Heart right ventricle (tissue), 16 donors: ENCODE measurements at regions not wholly inside any gene's neighbourhood (a gene's known extent, or its start where the extent isn't known, plus 50 kb on each side); places are given as distances from the start of the nearest gene placed in this dataset.

Experiments
- ATAC-seq, 8 donors: fragments of 200-7000 bp; cut with Tn5 transposase; one replicate each; pipeline ENCODE4 v1.9.1; 2020; ENCODE audit warnings: mild to moderate bottlenecking in 8 of 8, moderate library complexity in 8 of 8, moderate number of reproducible peaks in 1 of 8
- DNase-seq, 2 donors: peaks; one replicate each; pipeline ENCODE4 v3.0.0-alpha.2; 2020
- H3K27ac ChIP-seq, 10 donors: fragments of 200-600 bp; sonication (generic) in 2 of 10; one replicate each; pipeline versions ENCODE4 v1.5.0 to v1.8.0; 2020 to 2022; ENCODE audit warnings: mild to moderate bottlenecking in 3 of 10
- H3K27me3 ChIP-seq, 7 donors: fragments of 200-600 bp; one replicate each; pipeline ENCODE4 v1.8.0; 2021 to 2022; ENCODE audit warnings: mild to moderate bottlenecking in 2 of 7
- H3K36me3 ChIP-seq, 9 donors: fragments of 200-600 bp; sonication (generic) in 1 of 9; one replicate each; pipeline versions ENCODE4 v1.5.0 to v1.8.0; 2020 to 2022; ENCODE audit warnings: mild to moderate bottlenecking in 2 of 9
- H3K4me1 ChIP-seq, 9 donors: fragments of 200-600 bp; sonication (generic) in 1 of 9; one replicate each; pipeline versions ENCODE4 v1.5.0 to v1.8.0; 2020 to 2022; ENCODE audit warnings: mild to moderate bottlenecking in 4 of 9
- H3K4me3 ChIP-seq, 10 donors: fragments of 200-600 bp; sonication (generic) in 2 of 10; one replicate each; pipeline versions ENCODE4 v1.5.0 to v1.8.0; 2020 to 2022; ENCODE audit warnings: mild to moderate bottlenecking in 7 of 10, moderate library complexity in 2 of 10
- H3K9me3 ChIP-seq, 11 donors: fragments of 200-600 bp in 10 of 11; sonication (generic) in 2 of 11; one replicate each; pipeline versions ENCODE4 v1.5.0 to v1.8.0; 2013 to 2022; ENCODE audit warnings: mild to moderate bottlenecking in 2 of 11, control low read depth in 1 of 11, moderate library complexity in 1 of 11
- CTCF ChIP-seq, 9 donors: fragments of 200-600 bp; sonication (generic) in 2 of 9; IDR thresholded peaks; one replicate each; pipeline versions ENCODE4 v1.5.0 to v1.8.0; 2021 to 2022; ENCODE audit warnings: antibody characterized with exemption in 9 of 9, mild to moderate bottlenecking in 5 of 9, moderate library complexity in 1 of 9
- WGBS, 2 donors: extraction: QIAGEN DNeasy Blood & Tissue Kit; methylation state at CpG; one replicate each; pipeline ENCODE4 v1.1.7; 2013; ENCODE audit warnings: inconsistent platforms in 1 of 2; 5-methylcytosine and 5-hydroxymethylcytosine counted together
- intact Hi-C, 10 donors: fragments of 100-400 bp; cut with DNase I; formaldehyde crosslinking; loops; one replicate each; pipeline versions ENCODE4 v1.11.1 to v1.14.2; 2022
- donor health status: Arrhythmogenic right ventricular cardiomyopathy.
- donor health status: ischemic (EF 13 %, LVEDD 7.1; RV severe dilation, severe dysfunction).
- donor health status: healthy with polysubstance abuse.
- donor health status: DM: no; HTN: yes; CAD: no.
- donor health status: DM: no; HTN: no; CAD: no.
- donor health status: ischemic (EF 25% LVEDD 6.9; RV normal size, moderate dysfunction).
- donor health status: ischemic (EF 25% LVEDD 5.7; RV mildly dilated, moderate dysfunction).
- donor health status: healthy.
- donor health status: DM: yes; HTN: yes; CAD: no.
- donor health status: Ischemic cardiomyopathy.
- donor health status: ischemic (EF 35%, LVEDD 5.7; RV mildly dilated, moderate dysfunction).
- donor health status: nonischemic (EF 11% LVEDD 7.7; RV severe dilation, severe dysfunction).
- donor health status: DM: yes; HTN: yes; CAD: no.
- donor health status: PGD.
- donor health status: ischemic (EF 29% LVEDD 5.4; RV normal size, mild dysfunction).
- donor health status: nonischemic (EF 23%, LVEDD 6.1; RV moderate dilation, normal function).

- ATAC-seq (no peak), DNase-seq (no peak)
- intact Hi-C loops: no loop called here
- no peak for TF ChIP-seq CTCF (IDR thresholded peaks at IDR 0.05)
- Histone ChIP-seq H3K27ac (no peak overlapping the region), H3K9me3 (no peaks in the 10 kb centered on the region), H3K36me3 (no peaks in the 10 kb centered on the region), H3K4me3 (no peak overlapping the region), H3K4me1 (no peaks in the 10 kb centered on the region), H3K27me3 (no peaks in the 10 kb centered on the region)
- 88 to 90% methylated on average over 5 of the region's 5 CpGs for WGBS, 2 donors
These were observed 574.1 kb downstream of the PRKD1 start for GRCh38 chr14:29353513-29353912.

GRCh38 chr14:29354486-29354885 lies 573.2 kb downstream of the PRKD1 start:
- H3K36me3 ChIP-seq: no peaks in the 10 kb centered on the region
- 72 to 75% methylated on average over 4 of the region's 4 CpGs for WGBS, 2 donors
- H3K27me3 ChIP-seq: no peaks in the 10 kb centered on the region
- no peaks in the 10 kb centered on the region for H3K4me1 ChIP-seq
- no peak overlapping the region for H3K27ac ChIP-seq
- ATAC-seq: no peak
- no peak overlapping the region for H3K4me3 ChIP-seq
- no peaks in the 10 kb centered on the region for H3K9me3 ChIP-seq
- intact Hi-C loops: no loop called here
- TF ChIP-seq CTCF (IDR thresholded peaks at IDR 0.05): no peak
- no peak for DNase-seq

GRCh38 chr14:29355331-29355730 lies 572.3 kb downstream of the PRKD1 start:
- H3K27ac ChIP-seq: no peak overlapping the region
- no peak for TF ChIP-seq CTCF (IDR thresholded peaks at IDR 0.05)
- no peaks in the 10 kb centered on the region for H3K4me1 ChIP-seq
- WGBS, 2 donors: 34 to 51% methylated on average over 1 of the region's 1 CpG
- no peaks in the 10 kb centered on the region for H3K27me3 ChIP-seq
- no peaks in the 10 kb centered on the region for H3K36me3 ChIP-seq
- intact Hi-C loops: no loop called here
- H3K9me3 ChIP-seq: no peaks in the 10 kb centered on the region
- no peak for DNase-seq
- ATAC-seq: no peak
- no peak overlapping the region for H3K4me3 ChIP-seq

GRCh38 chr14:29355846-29356245 lies 571.8 kb downstream of the PRKD1 start:
- no peak for TF ChIP-seq CTCF (IDR thresholded peaks at IDR 0.05)
- H3K9me3 ChIP-seq: no peaks in the 10 kb centered on the region
- no peaks in the 10 kb centered on the region for H3K27me3 ChIP-seq
- intact Hi-C loops: no loop called here
- ATAC-seq (no peak), DNase-seq (no peak)
- H3K36me3 ChIP-seq: no peaks in the 10 kb centered on the region
- no peak overlapping the region for H3K4me3 ChIP-seq
- WGBS, 2 donors: 82 to 93% methylated on average over 1 of the region's 1 CpG
- H3K27ac ChIP-seq: no peak overlapping the region
- no peaks in the 10 kb centered on the region for H3K4me1 ChIP-seq

- ATAC-seq (no peak), DNase-seq (no peak)
- H3K4me3 ChIP-seq: no peak overlapping the region
- WGBS, 2 donors: 67 to 74% methylated on average over 3 of the region's 3 CpGs
- no peaks in the 10 kb centered on the region for H3K36me3 ChIP-seq
- peaks cover 0 to 11% (median 0%) of the 10 kb centered on the region in 11 donors for H3K9me3 ChIP-seq
- intact Hi-C loops: no loop called here
- H3K27me3 ChIP-seq: peaks cover 0 to 3% (median 0%) of the 10 kb centered on the region in 7 donors
- TF ChIP-seq CTCF (IDR thresholded peaks at IDR 0.05): no peak
- no peaks in the 10 kb centered on the region for H3K4me1 ChIP-seq
- no peak overlapping the region for H3K27ac ChIP-seq
These were observed 567.0 kb downstream of the PRKD1 start for GRCh38 chr14:29360656-29361055.
